HepG2 (cell line): ENCODE measurements at regions not wholly inside any gene's neighbourhood (a gene's known extent, or its start where the extent isn't known, plus 50 kb on each side); places are given as distances from the start of the nearest gene placed in this dataset.

ENCODE experiments used
- AGO1 ChIP-seq: fragments of 200-400 bp; formaldehyde crosslinking; IDR thresholded peaks from 2 replicates; pipeline ENCODE4 v1.6.1; 2017; ENCODE audit warnings: mild to moderate bottlenecking, low read depth, low read length, moderate library complexity; ENCODE audit not compliant: poor library complexity, severe bottlenecking
- DR1 ChIP-seq: sonication (generic); formaldehyde crosslinking; IDR thresholded peaks from 2 replicates; pipeline ENCODE4 v1.8.0; 2021; ENCODE audit warnings: mild to moderate bottlenecking, missing genetic modification reagents, inconsistent platforms
- ERF ChIP-seq: IDR thresholded peaks from 2 replicates; pipeline ENCODE4 v1.6.1; 2018; ENCODE audit warnings: missing biosample characterization, missing genetic modification reagents
- MAFF ChIP-seq: IDR thresholded peaks from 2 replicates; pipeline ENCODE4 v1.6.1; 2011; ENCODE audit warnings: low read depth, low read length, improper control_type of control experiment
- PHB2 ChIP-seq: fragments of 450-650 bp; IDR thresholded peaks from 2 replicates; pipeline ENCODE4 v1.6.1; 2018; ENCODE audit not compliant: partially characterized antibody
- RORA ChIP-seq: sonication (generic); formaldehyde crosslinking; IDR thresholded peaks from 2 replicates; pipeline ENCODE4 v1.5.0; 2020; ENCODE audit warnings: mild to moderate bottlenecking, missing genetic modification reagents, moderate library complexity
- ZNF234 ChIP-seq: sonication (generic); formaldehyde crosslinking; conservative IDR thresholded peaks from 2 replicates; pipeline ENCODE4 v1.5.1; 2020; ENCODE audit warnings: mild to moderate bottlenecking, missing genetic modification reagents
- ZNF567 ChIP-seq: sonication (generic); formaldehyde crosslinking; IDR thresholded peaks from 2 replicates; pipeline ENCODE4 v1.8.1; 2023; ENCODE audit warnings: mild to moderate bottlenecking, missing genetic modification reagents, borderline replicate concordance
- TF ChIP-seq, protein P1 (sequence below): sonication (generic); formaldehyde crosslinking; conservative IDR thresholded peaks from 2 replicates; pipeline ENCODE4 v1.4.0; 2020; ENCODE audit warnings: missing genetic modification reagents
- TF ChIP-seq, protein P2 (sequence below): sonication (generic); formaldehyde crosslinking; IDR thresholded peaks from 2 replicates; pipeline ENCODE4 v1.4.0; 2020; ENCODE audit warnings: mild to moderate bottlenecking, missing genetic modification reagents
- TF ChIP-seq, protein P3 (sequence below): sonication (generic); formaldehyde crosslinking; conservative IDR thresholded peaks from 2 replicates; pipeline ENCODE4 v1.8.0; 2022; ENCODE audit warnings: mild to moderate bottlenecking, moderate library complexity, missing genetic modification reagents
- TF ChIP-seq, protein P4 (sequence below): sonication (generic); formaldehyde crosslinking; IDR thresholded peaks from 2 replicates; pipeline ENCODE4 v1.5.1; 2020; ENCODE audit warnings: mild to moderate bottlenecking, missing genetic modification reagents, borderline replicate concordance
- TF ChIP-seq, protein P5 (sequence below): sonication (generic); formaldehyde crosslinking; IDR thresholded peaks from 2 replicates; pipeline ENCODE4 v1.5.0; 2020; ENCODE audit warnings: mild to moderate bottlenecking, missing genetic modification reagents
- TF ChIP-seq, protein P6 (sequence below): sonication (generic); formaldehyde crosslinking; IDR thresholded peaks from 2 replicates; pipeline ENCODE4 v1.4.0; 2020; ENCODE audit warnings: missing genetic modification reagents

DNA sequence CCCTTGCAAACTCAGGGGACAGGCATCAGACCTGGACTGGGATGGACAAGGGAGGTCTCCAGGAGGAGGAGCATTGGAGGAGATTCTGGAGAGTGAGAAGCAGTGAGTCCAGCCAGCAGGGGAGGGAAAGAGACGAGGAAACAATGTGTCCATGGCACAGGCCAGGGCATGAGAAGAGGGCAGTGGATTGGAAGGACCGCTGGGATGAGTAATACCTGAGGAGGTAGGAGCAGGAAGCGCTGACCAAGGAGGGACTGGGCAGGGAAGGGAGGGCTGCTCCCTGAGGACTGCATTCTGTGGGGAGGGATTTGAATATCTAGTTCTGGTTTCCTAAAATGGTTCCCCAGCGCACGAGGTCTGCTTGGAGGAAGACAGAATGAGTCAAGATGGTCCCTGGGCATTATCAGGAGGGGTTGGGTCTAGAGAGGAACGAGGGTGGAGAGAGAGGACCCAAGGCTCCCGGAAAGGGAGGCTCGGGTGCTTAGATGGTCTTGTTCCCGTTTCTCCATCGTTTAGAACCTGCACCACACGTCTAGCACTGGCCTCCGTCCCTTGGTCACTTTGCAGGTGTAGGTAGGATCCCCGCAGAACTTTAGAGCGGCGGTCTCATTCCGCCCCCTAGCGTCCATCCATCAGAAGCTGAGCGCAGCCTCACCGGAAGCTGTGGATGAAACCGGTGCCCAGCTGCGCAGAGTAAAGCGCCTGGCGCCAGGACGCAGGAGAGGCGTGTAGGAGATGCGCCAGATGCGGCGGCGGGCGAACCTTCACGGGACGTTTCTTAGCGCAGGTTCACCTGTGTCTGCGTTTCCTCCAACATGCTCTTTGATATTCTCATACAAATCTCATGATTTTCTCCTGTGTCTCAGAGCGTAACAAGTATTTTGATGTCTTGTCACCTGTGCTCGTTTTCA, 190.7 kb upstream of the NDN start (continued):
- TF ChIP-seq, protein P1, sequence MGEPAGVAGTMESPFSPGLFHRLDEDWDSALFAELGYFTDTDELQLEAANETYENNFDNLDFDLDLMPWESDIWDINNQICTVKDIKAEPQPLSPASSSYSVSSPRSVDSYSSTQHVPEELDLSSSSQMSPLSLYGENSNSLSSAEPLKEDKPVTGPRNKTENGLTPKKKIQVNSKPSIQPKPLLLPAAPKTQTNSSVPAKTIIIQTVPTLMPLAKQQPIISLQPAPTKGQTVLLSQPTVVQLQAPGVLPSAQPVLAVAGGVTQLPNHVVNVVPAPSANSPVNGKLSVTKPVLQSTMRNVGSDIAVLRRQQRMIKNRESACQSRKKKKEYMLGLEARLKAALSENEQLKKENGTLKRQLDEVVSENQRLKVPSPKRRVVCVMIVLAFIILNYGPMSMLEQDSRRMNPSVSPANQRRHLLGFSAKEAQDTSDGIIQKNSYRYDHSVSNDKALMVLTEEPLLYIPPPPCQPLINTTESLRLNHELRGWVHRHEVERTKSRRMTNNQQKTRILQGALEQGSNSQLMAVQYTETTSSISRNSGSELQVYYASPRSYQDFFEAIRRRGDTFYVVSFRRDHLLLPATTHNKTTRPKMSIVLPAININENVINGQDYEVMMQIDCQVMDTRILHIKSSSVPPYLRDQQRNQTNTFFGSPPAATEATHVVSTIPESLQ (CRISPR knock-in tag): no peak
- TF ChIP-seq, protein P2, sequence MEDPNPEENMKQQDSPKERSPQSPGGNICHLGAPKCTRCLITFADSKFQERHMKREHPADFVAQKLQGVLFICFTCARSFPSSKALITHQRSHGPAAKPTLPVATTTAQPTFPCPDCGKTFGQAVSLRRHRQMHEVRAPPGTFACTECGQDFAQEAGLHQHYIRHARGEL (CRISPR knock-in tag): no peak
- TF ChIP-seq, protein P3, sequence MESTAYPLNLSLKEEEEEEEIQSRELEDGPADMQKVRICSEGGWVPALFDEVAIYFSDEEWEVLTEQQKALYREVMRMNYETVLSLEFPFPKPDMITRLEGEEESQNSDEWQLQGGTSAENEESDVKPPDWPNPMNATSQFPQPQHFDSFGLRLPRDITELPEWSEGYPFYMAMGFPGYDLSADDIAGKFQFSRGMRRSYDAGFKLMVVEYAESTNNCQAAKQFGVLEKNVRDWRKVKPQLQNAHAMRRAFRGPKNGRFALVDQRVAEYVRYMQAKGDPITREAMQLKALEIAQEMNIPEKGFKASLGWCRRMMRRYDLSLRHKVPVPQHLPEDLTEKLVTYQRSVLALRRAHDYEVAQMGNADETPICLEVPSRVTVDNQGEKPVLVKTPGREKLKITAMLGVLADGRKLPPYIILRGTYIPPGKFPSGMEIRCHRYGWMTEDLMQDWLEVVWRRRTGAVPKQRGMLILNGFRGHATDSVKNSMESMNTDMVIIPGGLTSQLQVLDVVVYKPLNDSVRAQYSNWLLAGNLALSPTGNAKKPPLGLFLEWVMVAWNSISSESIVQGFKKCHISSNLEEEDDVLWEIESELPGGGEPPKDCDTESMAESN (CRISPR knock-in tag): no peak
- TF ChIP-seq, protein P4, sequence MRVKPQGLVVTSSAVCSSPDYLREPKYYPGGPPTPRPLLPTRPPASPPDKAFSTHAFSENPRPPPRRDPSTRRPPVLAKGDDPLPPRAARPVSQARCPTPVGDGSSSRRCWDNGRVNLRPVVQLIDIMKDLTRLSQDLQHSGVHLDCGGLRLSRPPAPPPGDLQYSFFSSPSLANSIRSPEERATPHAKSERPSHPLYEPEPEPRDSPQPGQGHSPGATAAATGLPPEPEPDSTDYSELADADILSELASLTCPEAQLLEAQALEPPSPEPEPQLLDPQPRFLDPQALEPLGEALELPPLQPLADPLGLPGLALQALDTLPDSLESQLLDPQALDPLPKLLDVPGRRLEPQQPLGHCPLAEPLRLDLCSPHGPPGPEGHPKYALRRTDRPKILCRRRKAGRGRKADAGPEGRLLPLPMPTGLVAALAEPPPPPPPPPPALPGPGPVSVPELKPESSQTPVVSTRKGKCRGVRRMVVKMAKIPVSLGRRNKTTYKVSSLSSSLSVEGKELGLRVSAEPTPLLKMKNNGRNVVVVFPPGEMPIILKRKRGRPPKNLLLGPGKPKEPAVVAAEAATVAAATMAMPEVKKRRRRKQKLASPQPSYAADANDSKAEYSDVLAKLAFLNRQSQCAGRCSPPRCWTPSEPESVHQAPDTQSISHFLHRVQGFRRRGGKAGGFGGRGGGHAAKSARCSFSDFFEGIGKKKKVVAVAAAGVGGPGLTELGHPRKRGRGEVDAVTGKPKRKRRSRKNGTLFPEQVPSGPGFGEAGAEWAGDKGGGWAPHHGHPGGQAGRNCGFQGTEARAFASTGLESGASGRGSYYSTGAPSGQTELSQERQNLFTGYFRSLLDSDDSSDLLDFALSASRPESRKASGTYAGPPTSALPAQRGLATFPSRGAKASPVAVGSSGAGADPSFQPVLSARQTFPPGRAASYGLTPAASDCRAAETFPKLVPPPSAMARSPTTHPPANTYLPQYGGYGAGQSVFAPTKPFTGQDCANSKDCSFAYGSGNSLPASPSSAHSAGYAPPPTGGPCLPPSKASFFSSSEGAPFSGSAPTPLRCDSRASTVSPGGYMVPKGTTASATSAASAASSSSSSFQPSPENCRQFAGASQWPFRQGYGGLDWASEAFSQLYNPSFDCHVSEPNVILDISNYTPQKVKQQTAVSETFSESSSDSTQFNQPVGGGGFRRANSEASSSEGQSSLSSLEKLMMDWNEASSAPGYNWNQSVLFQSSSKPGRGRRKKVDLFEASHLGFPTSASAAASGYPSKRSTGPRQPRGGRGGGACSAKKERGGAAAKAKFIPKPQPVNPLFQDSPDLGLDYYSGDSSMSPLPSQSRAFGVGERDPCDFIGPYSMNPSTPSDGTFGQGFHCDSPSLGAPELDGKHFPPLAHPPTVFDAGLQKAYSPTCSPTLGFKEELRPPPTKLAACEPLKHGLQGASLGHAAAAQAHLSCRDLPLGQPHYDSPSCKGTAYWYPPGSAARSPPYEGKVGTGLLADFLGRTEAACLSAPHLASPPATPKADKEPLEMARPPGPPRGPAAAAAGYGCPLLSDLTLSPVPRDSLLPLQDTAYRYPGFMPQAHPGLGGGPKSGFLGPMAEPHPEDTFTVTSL: no peak
- no peak for TF ChIP-seq ZNF234 (CRISPR knock-in tag)
- TF ChIP-seq, protein P5, sequence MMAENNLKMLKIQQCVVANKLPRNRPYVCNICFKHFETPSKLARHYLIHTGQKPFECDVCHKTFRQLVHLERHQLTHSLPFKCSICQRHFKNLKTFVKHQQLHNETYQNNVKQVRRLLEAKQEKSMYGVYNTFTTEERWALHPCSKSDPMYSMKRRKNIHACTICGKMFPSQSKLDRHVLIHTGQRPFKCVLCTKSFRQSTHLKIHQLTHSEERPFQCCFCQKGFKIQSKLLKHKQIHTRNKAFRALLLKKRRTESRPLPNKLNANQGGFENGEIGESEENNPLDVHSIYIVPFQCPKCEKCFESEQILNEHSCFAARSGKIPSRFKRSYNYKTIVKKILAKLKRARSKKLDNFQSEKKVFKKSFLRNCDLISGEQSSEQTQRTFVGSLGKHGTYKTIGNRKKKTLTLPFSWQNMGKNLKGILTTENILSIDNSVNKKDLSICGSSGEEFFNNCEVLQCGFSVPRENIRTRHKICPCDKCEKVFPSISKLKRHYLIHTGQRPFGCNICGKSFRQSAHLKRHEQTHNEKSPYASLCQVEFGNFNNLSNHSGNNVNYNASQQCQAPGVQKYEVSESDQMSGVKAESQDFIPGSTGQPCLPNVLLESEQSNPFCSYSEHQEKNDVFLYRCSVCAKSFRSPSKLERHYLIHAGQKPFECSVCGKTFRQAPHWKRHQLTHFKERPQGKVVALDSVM (CRISPR knock-in tag): no peak
- TF ChIP-seq DR1: no peak
- no peak for TF ChIP-seq RORA (CRISPR knock-in tag)
- TF ChIP-seq PHB2: no peak
- no peak for TF ChIP-seq MAFF
- peak; percentile 33 for TF ChIP-seq AGO1
- TF ChIP-seq ERF (CRISPR knock-in tag): no peak
- no peak for TF ChIP-seq ZNF567 (CRISPR knock-in tag)
- TF ChIP-seq, protein P6, sequence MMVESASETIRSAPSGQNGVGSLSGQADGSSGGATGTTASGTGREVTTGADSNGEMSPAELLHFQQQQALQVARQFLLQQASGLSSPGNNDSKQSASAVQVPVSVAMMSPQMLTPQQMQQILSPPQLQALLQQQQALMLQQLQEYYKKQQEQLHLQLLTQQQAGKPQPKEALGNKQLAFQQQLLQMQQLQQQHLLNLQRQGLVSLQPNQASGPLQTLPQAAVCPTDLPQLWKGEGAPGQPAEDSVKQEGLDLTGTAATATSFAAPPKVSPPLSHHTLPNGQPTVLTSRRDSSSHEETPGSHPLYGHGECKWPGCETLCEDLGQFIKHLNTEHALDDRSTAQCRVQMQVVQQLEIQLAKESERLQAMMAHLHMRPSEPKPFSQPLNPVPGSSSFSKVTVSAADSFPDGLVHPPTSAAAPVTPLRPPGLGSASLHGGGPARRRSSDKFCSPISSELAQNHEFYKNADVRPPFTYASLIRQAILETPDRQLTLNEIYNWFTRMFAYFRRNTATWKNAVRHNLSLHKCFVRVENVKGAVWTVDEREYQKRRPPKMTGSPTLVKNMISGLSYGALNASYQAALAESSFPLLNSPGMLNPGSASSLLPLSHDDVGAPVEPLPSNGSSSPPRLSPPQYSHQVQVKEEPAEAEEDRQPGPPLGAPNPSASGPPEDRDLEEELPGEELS (CRISPR knock-in tag): no peak
